ENCODE measurements at regions not wholly inside any gene's neighbourhood (a gene's known extent, or its start where the extent isn't known, plus 50 kb on each side); places are given as distances from the start of the nearest gene placed in this dataset.
"Not testable (repeated sequence)": the region's sequence is repeated elsewhere in the genome, so short reads cannot be mapped to it uniquely, and the experiment has no call there.

DNA sequence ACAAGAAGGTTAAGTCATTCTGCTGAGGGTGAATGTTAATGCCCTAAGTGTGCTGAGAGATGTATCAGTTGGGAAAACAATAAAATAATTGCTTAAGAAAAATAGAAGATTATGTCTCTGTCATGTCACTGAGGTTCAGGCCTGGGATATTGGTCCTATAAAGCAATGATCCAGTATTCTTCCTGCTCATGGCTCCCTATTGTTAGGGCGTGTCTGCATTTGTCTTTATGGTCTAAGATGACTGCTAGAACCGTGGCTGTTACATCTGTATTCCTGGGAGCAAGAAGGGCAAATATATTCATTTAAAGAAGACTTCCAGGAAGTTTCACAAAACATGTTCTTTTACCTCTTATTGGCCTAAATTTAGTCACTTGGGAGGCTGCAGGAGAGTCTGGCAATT lies 125.0 kb downstream of the KCNE4 start:
- no peak for DNase-seq (ENCODE audit: low read depth in 2 of 3, low spot score in 2 of 3)

DNA sequence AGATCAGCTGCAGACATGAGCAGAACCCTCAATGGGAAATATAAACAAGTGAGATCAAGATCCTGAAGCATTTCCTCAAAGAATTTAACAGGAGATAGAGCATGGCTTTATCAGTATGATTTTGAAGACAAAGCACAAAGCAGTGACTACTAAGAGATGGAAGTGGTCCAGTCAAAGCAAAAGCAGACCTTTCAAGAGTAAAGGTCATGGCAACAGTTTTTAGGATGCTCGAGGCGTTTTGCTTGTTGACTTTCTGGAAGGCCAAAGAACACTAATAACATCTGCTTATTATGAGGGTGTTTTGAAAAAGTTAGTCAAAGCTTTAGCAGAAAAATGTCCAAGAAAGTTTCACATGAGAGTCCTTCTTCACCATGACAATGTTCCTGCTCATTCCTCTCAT lies 128.5 kb downstream of the KCNE4 start:
- no peak for DNase-seq (ENCODE audit: low read depth in 2 of 3, low spot score in 2 of 3)

DNA sequence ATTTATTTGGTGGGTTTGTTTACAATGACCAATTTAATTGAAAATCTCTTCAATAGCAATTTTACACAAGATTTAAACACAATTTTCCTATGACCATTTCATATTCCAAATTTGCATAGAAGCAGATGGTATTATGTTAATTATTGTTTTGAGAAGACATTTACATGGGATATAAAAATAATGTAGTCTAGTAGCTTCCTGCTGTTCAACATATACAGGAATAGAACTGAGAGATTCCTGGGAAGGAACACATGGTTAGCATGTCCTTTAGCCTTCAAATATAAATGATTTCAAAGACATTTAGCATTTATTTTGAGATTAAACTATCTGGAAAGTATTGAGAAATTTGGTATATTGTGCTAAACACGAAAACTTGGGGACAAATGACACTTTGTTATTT lies 129.6 kb downstream of the KCNE4 start:
- no peak for DNase-seq (ENCODE audit: low read depth in 2 of 3, low spot score in 2 of 3)

DNA sequence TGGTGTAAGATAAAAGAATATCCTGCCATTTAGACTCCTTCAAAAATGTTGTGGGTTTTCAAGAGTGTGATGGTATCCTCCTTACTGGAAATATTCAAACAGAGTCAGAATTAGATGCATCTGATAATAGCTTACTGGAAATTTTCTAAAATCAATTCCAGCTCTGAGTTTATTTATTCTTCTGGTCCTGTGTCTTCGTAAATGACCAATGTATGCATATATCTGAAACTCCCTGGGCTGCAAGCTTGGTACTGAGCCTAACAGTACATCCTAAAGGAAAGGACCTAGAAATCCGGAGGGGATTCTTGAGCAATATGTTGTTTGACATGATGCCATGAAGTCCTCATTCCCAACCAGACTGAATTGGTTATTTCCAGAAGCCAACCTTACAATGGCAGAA lies 130.4 kb downstream of the KCNE4 start:
- no peak for DNase-seq (ENCODE audit: low read depth in 2 of 3, low spot score in 2 of 3)

DNA sequence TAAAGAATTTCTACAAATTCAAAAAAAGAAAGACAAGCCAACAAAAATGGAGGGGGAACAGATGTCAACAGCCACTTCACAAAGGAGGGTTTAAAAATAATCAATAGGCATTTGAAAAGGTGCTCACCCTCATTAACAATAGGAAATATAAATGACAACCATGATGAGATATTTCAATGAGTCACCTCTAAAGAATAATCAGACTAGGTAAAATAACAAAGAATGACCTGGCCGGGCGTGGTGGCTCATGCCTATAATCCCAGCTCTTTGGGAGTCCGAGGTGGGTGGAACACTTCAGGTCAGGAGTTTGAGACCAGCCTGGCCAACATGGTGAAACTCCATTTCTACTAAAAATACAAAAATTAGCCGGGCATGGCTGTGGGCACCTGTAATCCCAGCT lies 133.6 kb downstream of the KCNE4 start:
- DNase-seq (ENCODE audit: low read depth in 2 of 3, low spot score in 2 of 3): no peak

DNA sequence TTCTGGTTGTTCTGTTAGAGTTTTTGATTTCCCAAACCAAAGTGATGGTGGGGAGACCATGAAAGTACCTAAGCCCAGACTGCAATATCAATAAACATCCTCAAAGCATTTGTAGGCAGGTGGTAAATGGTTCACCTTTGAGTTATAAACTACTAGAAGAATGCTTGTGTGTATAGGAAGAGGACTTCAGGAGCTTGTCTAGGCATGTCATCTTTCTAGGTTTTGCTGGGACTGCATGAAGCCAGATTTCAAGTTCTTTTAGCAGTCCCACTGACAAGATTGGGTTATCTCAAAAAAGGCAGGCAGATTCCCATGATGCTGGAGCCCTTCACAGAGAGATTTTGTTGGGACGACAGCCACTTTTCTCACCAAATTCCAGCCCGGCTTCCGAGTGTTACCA lies 135.3 kb downstream of the KCNE4 start:
- no peak for DNase-seq (ENCODE audit: low read depth in 2 of 3, low spot score in 2 of 3)

DNA sequence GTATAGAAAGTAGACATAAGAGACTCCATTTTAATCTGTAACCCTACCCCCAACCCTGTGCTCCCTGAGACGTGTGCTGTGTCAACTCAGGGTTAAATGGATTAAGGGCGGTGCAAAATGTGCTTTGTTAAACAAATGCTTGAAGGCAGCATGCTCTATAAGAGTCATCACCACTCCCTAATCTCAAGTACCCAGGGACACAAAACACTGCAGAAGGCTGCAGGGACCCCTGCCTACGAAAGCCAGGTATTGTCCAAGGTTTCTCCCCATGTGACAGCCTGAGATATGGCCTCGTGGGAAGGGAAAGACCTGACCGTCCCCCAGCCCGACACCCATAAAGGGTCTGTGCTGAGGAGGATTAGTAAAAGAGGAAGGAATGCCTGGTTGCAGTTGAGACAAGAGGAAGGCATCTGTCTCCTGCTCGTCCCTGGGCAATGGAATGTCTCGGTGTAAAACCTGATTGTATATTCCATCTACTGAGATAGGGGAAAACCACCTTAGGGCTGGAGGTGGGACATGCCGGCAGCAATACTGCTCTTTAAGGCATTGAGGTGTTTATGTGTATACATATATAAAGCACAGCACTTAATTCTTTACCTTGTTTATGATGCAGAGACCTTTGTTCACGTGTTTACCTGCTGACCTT lies 138.7 kb downstream of the KCNE4 start:
- DNase-seq (ENCODE audit: low read depth in 2 of 3, low spot score in 2 of 3): not testable (repeated sequence)

DNA sequence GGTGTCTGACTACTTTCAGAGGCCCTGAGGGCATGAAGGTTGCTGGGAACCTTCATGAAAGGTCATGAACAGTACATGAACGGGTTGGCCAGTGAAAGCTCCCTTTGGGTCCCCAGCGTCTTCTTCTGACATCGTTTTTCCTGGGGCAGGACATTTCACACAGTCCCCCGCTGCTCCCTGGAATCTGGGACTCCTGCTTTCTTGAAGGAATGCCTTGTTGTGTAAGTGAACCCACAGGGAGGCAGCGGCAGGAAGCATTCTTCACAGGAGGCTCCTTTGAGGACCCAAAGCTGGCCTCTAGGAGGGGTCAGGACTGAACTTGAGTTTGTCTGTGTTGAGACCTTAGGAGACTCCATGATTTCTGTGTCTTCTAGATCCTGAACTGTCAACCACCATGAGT lies 144.3 kb downstream of the KCNE4 start:
- no peak for DNase-seq (ENCODE audit: low read depth in 2 of 3, low spot score in 2 of 3)

DNA sequence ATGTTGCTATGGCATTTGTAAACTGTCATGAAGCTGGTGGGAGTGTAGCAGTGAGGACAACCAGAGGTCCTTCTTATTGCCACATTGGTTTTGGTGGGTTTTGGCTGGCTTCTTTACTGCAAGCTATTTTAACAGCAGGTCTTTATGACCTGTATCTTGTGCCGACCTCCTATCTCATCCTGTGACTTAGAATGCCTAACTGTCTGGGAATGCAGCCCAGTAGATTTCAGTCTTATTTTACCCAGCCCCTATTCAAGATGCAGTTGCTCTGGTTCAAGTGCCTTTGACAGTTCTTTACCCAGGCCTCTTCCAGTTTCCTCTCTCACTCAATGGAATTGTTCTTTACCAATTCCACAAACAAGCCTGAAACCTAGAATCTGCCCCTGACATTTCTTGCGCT lies 145.1 kb downstream of the KCNE4 start:
- no peak for DNase-seq (ENCODE audit: low read depth in 2 of 3, low spot score in 2 of 3)

DNA sequence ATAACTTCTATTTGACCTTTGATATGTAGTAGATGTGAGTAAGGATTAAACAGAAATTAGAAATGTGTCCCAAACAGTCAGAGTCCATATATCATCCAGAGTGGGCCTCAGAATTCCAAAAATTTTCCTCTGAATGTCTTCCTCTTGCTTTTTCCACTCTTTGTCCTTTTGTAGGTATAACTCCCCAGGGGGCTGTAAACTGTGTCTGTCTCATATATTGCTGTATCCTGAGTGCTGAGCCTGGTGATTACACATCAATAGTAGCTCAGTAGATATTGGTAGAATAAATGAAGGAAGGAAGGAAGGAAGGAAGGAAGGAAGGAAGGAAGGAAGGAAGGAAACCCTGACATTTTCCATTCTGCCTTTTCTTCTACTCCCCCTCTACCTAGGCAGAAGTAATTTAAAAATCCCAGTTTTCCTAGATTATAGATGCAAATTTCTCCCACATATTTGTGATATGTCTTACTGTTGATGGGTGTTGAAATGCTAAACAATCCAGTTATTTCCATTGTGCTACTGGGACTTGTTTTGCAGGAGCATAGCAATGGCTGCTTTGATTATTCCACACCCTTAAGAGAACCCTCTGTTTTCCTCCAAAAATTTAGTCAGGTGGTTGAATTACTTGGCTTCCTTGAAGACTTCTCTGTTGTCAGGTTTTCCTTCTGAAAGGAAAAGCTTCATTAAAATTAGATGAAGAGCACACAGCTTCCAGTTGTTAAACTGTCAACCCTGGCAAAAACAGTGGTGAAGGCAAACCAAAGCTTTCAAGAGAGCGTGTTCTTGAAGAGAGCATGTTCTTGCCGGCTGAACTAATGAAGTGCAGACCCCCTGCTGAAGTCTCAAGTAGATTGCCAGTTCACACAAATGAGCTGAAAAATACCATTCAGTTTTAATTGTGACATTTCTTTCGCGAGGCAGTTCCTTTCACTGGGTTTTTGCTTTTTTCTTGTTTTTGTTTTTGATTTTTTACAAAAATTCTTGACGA lies 147.8 kb downstream of the KCNE4 start:
- DNase-seq (ENCODE audit: low read depth in 2 of 3, low spot score in 2 of 3): no peak

DNA sequence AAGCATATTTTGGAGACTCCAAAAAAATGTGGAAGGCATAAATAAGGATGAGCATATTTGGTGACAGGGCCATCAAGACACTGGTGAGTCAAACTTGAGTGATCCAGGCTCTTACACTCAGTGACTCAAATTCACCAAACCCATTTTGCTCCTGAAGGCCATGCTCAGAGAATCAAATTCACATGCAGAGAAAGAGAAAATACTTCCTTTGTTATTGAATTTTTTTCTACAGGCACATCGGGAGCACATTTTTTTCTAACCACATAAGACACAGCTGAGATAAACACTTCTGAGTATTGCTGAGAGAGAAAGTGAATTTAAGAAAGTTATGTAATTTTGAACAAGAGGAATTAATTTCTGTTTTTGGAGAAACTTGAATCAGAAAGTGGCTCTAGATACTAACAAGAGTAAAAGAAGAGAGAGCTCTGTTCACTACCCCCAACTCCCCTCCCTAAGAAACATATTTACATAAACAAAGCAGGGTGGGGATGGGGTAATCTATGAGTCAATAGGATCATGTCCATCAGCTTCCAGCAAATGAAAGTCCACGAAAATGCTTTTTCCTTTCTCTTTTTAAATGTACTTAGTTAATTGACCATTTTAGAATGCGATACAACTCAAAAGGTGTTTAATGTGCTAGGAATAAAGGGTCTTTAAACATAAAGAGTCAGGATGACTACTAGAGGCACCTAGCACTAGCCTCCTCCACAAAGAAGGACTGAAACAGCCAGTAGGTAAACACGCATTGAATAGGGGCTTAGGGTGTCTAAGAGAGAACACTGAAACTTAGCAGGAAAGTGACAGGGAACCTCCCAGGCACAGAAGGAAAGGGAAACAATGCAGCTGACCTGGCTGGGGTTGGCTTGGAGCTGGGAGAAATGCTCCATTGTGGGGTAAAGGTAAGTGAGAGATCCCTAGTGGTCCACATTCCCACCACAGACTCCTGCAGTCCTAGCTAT lies 152.3 kb downstream of the KCNE4 start:
- DNase-seq (ENCODE audit: low read depth in 2 of 3, low spot score in 2 of 3): no peak

DNA sequence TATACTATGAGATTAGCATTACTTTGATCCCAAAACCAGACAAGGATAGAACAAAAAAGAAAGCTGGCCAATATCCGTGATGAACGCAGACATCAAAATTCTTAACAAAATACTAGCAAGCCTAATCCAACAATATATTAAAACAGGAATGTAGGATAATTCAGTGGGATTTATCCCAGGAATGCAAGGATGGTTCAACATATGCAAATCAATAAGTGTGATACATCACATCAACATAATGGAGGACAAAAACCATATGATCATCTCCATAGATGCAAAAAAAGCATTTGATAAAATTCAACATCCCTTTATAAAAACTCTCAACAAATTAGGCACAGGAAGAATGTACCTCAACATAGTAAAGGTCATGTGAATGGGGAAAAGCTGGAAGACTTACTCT lies 158.5 kb downstream of the KCNE4 start:
- no peak for DNase-seq (ENCODE audit: low read depth in 2 of 3, low spot score in 2 of 3)

DNA sequence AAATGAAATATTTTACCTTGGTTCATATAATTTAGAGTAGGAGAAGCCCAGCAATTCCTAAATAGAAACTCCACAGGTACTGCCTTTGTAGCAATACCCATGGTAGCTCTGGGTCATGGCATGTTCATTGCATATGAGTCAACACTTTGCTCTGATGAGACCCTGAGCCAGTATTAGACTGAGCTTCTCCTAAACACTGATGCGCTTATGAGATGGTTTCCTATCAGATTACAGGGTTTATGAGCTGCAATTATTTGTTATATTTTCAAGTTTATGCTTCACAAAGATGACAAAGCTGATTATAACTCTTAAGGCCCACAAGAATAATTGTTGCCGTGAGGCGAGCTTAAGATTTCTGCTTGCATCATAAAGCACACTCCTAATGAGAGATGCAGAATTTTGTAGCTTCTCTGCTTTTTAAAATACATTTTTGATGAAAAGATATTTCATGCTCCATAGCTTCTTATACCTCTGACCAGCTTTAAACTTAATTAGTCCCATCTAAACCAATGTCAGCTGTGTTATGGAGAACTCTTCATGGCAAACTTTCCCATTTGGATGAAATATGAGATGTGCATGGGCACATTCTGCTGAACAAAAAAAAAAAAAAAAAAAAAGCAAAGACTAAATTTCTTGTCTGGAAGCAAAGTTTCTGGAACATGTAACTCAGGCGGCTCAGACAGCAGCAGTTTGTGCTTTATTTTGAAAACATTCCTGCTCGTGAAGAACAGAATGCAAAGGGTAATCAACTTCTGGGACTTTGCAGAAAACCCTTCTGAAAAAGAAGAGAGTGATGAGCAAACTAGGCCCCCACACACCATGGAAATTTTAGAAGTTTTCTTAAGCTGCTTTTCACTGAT lies 162.6 kb downstream of the KCNE4 start:
- no peak for DNase-seq (ENCODE audit: low read depth in 2 of 3, low spot score in 2 of 3)

DNA sequence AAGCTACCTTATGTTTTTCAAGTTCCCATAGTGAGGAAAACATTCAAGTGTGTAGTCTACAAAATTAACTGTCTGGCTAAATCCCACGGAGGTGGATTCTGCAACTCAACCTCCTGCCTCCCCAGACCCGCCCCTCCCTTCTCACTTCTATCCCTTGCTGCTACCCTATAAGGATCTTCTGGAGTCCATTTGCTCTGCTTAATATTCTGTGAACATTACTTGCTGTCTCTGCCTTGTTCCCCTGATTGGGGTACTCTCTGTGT lies 163.2 kb downstream of the KCNE4 start:
- DNase-seq (ENCODE audit: low read depth in 2 of 3, low spot score in 2 of 3): no peak

DNA sequence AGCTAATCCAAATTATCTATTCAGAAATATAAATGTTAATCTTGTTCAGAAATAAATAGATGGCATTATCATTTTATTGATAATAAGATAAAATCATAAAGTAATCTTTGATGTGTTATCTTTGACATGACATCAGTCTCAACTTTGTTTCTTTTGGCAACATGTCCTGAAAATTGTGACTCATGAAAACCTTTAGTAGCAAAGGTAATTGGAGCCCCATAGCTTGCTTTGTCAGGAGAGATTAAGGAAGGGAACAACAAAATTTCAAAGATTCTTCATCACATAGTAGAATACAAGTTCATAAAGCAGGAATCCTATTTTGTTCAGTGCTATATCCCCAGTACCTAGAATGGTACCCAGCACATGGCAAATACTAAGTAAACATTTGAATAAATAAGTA lies 165.4 kb downstream of the KCNE4 start:
- no peak for DNase-seq (ENCODE audit: low read depth in 2 of 3, low spot score in 2 of 3)

DNA sequence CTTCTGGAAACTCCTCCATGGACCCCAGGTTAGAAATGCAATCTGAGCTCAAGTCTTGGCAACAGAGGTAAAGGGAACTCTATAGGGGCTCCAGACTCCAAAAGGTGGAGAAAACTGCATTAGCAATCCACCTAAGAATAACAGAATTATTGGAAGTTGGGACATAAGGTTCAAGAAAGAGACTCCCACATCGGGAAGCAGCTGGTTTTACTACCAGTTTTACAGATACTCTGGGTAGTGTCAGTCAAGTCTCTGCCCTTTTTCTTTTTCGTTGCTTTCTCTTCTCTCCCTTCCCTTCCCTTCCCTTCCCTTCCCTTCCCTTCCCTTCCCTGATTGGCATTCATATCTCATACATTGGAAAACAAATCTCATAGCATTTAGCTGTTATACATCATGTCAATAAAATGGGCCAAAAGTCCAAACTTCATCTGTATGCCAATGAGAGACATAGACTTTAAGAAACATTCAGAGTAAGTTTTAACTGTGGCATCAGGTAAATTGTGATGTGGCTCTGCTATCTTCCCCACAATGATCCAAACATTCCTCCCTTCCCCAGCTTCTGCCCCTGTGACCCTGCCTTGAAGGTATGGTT lies 166.7 kb downstream of the KCNE4 start:
- DNase-seq (ENCODE audit: low read depth in 2 of 3, low spot score in 2 of 3): no peak

DNA sequence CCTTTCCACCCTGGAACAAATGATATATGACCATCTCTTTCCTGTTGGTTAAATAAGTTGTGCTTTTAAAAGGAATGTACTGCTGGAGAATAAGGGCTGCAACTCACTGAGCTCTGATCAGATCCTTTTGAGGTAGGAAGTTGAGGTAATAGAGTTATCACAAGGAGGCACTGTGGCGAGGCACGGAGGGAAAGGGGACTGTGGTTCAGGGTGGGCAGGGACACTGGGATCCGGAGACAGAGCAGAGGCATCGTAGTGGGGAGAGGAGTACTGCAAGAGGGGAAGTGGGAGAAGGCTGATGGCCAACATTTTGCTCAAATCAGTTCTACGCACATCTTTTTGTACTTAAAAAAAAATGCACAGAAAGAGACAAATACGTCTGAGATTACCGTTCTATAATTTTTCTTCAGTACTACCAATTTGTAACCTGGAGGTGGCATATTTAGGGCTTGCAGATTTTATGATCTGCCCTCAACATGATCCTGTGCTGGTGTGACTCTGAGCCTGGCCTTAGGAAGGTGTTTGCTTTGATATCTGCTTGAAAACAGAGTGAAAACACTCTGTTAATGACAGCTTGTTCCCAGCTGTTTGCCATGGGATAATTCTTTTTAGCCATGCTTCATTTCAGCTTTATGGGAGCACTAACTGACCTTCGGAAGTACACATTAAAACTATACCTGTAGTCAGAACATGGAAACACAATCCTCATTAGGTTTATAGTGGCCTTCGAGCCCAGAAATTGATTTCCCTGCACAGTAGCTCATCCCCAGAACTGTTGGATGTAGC lies 168.1 kb downstream of the KCNE4 start:
- DNase-seq (ENCODE audit: low read depth in 2 of 3, low spot score in 2 of 3): no peak

DNA sequence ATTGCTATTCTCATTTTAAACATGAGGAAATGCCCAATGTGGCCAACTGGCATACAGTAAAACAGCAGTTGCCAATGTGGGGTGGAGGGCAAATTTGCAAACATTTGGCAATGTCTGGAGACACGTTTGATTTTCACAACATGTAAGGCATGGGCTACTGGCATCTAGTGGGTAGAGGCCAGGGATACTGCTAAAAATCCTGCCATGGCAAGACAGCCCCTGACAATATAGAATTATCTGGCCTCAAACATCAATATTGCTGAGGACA lies 168.6 kb downstream of the KCNE4 start:
- no peak for DNase-seq (ENCODE audit: low read depth in 2 of 3, low spot score in 2 of 3)

DNA sequence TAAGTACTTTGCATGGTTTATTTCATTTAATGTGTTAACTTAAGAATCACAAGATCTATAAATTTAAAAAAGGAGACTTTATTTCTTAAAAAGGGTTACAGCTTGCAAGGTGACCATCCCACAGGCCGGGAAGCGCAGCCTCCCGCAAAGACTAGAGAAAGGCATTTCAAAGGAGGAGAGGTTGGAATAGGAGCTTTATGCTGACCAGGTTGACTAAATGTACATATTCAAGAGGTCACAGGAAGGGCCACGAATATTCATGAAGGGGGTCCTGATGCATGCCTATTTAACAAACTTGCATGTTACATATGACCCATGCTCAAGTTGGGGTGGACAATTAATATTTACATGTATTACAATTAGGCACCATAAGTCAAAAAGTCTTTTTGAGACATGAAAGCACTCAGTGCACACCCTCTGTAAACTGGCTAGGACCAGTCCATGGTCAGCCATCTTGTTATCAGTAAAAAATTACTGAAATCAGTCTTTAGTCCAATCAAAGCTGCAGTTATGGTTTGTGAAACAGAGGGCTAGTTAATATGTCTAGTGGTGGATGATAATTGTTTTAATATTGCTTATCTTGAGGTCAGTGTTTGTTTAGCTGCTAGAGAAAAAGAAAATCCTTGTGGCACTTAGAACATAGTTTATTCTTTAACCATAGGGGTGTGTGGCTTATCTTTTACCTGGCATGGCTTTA lies 169.3 kb downstream of the KCNE4 start:
- DNase-seq (ENCODE audit: low read depth in 2 of 3, low spot score in 2 of 3): no peak

Measured in hematopoietic multipotent progenitor cell (in vitro differentiated cells).